ENCODE measurements at regions not wholly inside any gene's neighbourhood (a gene's known extent, or its start where the extent isn't known, plus 50 kb on each side); places are given as distances from the start of the nearest gene placed in this dataset.

DNA sequence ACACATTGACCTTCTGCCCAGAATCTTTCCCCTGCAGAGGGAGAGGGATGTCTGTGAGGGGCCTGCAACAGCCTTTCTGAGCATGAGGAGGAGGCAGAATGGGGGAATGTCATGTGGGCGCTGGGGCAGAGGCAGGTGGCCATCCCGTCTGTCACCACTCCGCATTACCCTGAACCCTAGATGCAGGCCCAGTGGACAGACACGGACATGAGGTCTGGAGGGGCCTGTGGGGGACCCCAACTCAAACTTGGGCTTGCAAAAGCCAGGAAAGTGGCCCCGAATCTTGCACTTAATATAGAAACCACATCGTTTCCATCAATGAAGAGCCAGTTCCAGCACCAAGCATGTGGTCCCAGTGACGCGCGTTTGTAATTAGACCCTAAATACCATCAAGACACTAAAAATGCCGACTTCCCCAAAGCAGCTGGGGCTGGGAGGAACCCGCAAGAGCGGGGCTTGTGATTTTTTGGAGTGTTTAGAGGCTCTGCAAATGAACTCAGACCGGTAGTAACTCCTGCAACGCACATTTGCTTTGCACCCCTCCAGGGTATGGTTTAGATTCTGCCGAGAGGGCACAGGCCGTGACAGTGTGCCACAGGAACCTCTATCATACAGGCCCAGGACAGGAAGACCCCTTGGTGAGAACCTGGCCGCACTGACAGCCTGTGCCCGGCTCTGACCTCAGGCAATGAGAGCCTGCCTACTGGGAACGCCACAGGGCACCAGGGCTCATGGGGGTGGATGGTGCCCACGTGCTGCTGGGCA, 109.3 kb downstream of the CTTN start:
- TF ChIP-seq RXRA (IDR thresholded peaks at IDR 0.05; ENCODE audit: borderline replicate concordance, low read depth) = no peak
- TF ChIP-seq TAF1 (IDR thresholded peaks at IDR 0.05; ENCODE audit: borderline replicate concordance, low read depth, low read length) = no peak
- TF ChIP-seq FOXJ3 (CRISPR knock-in tag; IDR thresholded peaks at IDR 0.05) = no peak
- TF ChIP-seq, protein P1, sequence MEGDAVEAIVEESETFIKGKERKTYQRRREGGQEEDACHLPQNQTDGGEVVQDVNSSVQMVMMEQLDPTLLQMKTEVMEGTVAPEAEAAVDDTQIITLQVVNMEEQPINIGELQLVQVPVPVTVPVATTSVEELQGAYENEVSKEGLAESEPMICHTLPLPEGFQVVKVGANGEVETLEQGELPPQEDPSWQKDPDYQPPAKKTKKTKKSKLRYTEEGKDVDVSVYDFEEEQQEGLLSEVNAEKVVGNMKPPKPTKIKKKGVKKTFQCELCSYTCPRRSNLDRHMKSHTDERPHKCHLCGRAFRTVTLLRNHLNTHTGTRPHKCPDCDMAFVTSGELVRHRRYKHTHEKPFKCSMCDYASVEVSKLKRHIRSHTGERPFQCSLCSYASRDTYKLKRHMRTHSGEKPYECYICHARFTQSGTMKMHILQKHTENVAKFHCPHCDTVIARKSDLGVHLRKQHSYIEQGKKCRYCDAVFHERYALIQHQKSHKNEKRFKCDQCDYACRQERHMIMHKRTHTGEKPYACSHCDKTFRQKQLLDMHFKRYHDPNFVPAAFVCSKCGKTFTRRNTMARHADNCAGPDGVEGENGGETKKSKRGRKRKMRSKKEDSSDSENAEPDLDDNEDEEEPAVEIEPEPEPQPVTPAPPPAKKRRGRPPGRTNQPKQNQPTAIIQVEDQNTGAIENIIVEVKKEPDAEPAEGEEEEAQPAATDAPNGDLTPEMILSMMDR (IDR thresholded peaks at IDR 0.05) = no peak
- no peak for TF ChIP-seq GABPA (IDR thresholded peaks at IDR 0.05; ENCODE audit: low read depth)
- TF ChIP-seq SMC3 (IDR thresholded peaks at IDR 0.05; ENCODE audit: low read depth, low read length) = no peak
- TF ChIP-seq EP300 (IDR thresholded peaks at IDR 0.05; ENCODE audit: borderline replicate concordance in 1 of 2, low read depth in 1 of 2, low read length in 1 of 2) = no peak
- TF ChIP-seq ELF1 (IDR thresholded peaks at IDR 0.05) = no peak

Measured in SK-N-SH (cell line).